LNCAP (cell line): ENCODE measurements at regions not wholly inside any gene's neighbourhood (a gene's known extent, or its start where the extent isn't known, plus 50 kb on each side); places are given as distances from the start of the nearest gene placed in this dataset.

ENCODE experiments used
- CTCF ChIP-seq: fragments of 450-650 bp; IDR thresholded peaks from 2 replicates; pipeline ENCODE4 v1.5.1; 2017; ENCODE audit warnings: mild to moderate bottlenecking

GRCh38 chr7:94303695-94304094 lies 91.0 kb upstream of the COL1A2 start:
- no peak for TF ChIP-seq CTCF

GRCh38 chr7:94304878-94305277 lies 89.8 kb upstream of the COL1A2 start:
- no peak for TF ChIP-seq CTCF

GRCh38 chr7:94305836-94306235 lies 88.9 kb upstream of the COL1A2 start:
- no peak for TF ChIP-seq CTCF

- TF ChIP-seq CTCF = no peak
These were observed 87.2 kb upstream of the COL1A2 start for GRCh38 chr7:94307399-94308048.

GRCh38 chr7:94311515-94311914 lies 83.2 kb upstream of the COL1A2 start:
- no peak for TF ChIP-seq CTCF

- TF ChIP-seq CTCF = no peak
These were observed 80.8 kb upstream of the COL1A2 start for GRCh38 chr7:94313926-94314325.

GRCh38 chr7:94314413-94315410 lies 80.0 kb upstream of the COL1A2 start:
- no peak for TF ChIP-seq CTCF
